ENCODE measurements at regions not wholly inside any gene's neighbourhood (a gene's known extent, or its start where the extent isn't known, plus 50 kb on each side); places are given as distances from the start of the nearest gene placed in this dataset.
A peak's percentile ranks its signal among the peaks of the same experiment; 100 is the strongest.

- H3K36me3 Mint-ChIP-seq (ENCODE audit: unreplicated experiment), result no peaks in the 10 kb centered on the region
- peak overlapping the region; percentile 48 for H3K4me3 Mint-ChIP-seq (ENCODE audit: unreplicated experiment)
- no peak for DNase-seq (ENCODE audit: extremely low spot score, unreplicated experiment)
- no peak for TF ChIP-seq CTCF (IDR thresholded peaks at IDR 0.05)
- peaks cover 7% of the 10 kb centered on the region for H3K4me1 Mint-ChIP-seq (ENCODE audit: unreplicated experiment)
- no peak overlapping the region for H3K27ac Mint-ChIP-seq (ENCODE audit: unreplicated experiment)
- no peaks in the 10 kb centered on the region for H3K9me3 Mint-ChIP-seq (ENCODE audit: unreplicated experiment)
- H3K27me3 Mint-ChIP-seq (ENCODE audit: unreplicated experiment), result no peaks in the 10 kb centered on the region
These were observed 2108.9 kb upstream of the TENM3 start for GRCh38 chr4:180134091-180134866.

DNA sequence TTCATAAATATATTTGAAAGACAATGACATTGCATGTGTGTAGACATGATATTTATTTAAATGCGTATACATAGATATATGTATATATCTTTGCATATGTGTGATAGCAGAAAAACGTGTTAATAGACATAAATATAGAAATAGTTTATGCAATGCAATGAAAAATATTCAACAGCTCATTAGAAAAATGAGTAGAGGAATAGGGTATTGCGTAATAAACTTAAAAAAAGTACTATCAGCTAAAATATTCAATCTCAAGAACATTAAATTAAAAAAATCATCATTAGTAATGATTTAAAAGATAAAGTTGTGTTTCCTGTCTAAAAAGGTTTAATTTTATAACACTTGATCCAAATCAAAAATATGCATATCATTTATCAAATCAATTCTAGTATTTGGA, 2101.5 kb upstream of the TENM3 start:
- H3K27me3 Mint-ChIP-seq (ENCODE audit: unreplicated experiment), result no peaks in the 10 kb centered on the region
- DNase-seq (ENCODE audit: extremely low spot score, unreplicated experiment), result no peak
- no peaks in the 10 kb centered on the region for H3K9me3 Mint-ChIP-seq (ENCODE audit: unreplicated experiment)
- no peak overlapping the region for H3K27ac Mint-ChIP-seq (ENCODE audit: unreplicated experiment)
- H3K4me1 Mint-ChIP-seq (ENCODE audit: unreplicated experiment), result peaks cover 2% of the 10 kb centered on the region
- TF ChIP-seq CTCF (IDR thresholded peaks at IDR 0.05), result no peak
- H3K4me3 Mint-ChIP-seq (ENCODE audit: unreplicated experiment), result no peak overlapping the region
- H3K36me3 Mint-ChIP-seq (ENCODE audit: unreplicated experiment), result no peaks in the 10 kb centered on the region

DNA sequence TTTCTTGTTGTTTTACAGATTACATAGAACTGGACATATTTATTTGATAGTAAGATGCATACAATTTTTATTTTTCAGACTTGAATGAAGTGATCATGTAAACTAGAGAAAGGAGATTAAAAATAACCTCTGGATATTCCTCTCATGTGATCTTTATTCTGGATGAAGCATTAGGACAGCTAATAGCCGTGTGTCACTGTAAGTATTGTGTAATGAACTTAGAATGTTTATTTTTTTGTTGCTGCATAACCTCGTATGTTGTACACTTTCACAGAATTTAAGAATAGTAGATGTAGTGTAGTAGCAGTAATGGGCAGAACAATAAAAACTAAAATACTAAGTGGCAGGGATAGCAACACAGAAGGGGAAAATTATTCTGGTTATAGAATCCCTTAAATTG, 2094.5 kb upstream of the TENM3 start:
- Mint-ChIP-seq H3K36me3 (ENCODE audit: unreplicated experiment) (no peaks in the 10 kb centered on the region), H3K4me3 (ENCODE audit: unreplicated experiment) (no peak overlapping the region), H3K27me3 (ENCODE audit: unreplicated experiment) (no peaks in the 10 kb centered on the region), H3K4me1 (ENCODE audit: unreplicated experiment) (peaks cover 5% of the 10 kb centered on the region), H3K9me3 (ENCODE audit: unreplicated experiment) (peaks cover under 1% of the 10 kb centered on the region), H3K27ac (ENCODE audit: unreplicated experiment) (no peak overlapping the region)
- DNase-seq (ENCODE audit: extremely low spot score, unreplicated experiment), result no peak
- TF ChIP-seq CTCF (IDR thresholded peaks at IDR 0.05), result no peak

DNA sequence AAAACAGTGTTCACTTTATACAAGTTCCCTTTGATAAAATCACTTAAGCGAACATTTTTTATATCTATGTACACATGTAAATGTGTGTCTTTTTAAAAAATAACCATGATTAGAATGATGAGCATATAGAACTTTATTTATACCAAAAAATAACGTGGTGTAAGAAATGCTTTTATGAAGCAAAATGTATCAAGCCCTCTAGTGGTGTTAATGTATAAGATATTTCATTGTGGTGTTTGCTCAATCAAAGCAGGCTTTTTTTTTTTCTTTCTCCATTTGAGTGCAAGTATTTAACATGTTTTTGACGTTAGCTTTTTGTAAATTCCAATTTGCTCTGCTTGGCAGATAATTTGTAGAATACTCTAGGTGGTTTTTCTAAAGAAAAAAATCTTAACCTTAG, 2092.4 kb upstream of the TENM3 start:
- peaks cover 15% of the 10 kb centered on the region for H3K4me1 Mint-ChIP-seq (ENCODE audit: unreplicated experiment)
- DNase-seq (ENCODE audit: extremely low spot score, unreplicated experiment), result no peak
- H3K36me3 Mint-ChIP-seq (ENCODE audit: unreplicated experiment), result no peaks in the 10 kb centered on the region
- no peaks in the 10 kb centered on the region for H3K27me3 Mint-ChIP-seq (ENCODE audit: unreplicated experiment)
- peaks cover 4% of the 10 kb centered on the region for H3K9me3 Mint-ChIP-seq (ENCODE audit: unreplicated experiment)
- peak; percentile 63 for TF ChIP-seq CTCF (IDR thresholded peaks at IDR 0.05)
- H3K27ac Mint-ChIP-seq (ENCODE audit: unreplicated experiment), result no peak overlapping the region
- no peak overlapping the region for H3K4me3 Mint-ChIP-seq (ENCODE audit: unreplicated experiment)

GRCh38 chr4:180152831-180153230, 2090.4 kb upstream of the TENM3 start:
- DNase-seq (ENCODE audit: extremely low spot score, unreplicated experiment), result no peak
- Mint-ChIP-seq H3K27ac (ENCODE audit: unreplicated experiment) (no peak overlapping the region), H3K4me1 (ENCODE audit: unreplicated experiment) (peaks cover 15% of the 10 kb centered on the region), H3K4me3 (ENCODE audit: unreplicated experiment) (no peak overlapping the region), H3K36me3 (ENCODE audit: unreplicated experiment) (peaks cover 2% of the 10 kb centered on the region), H3K27me3 (ENCODE audit: unreplicated experiment) (no peaks in the 10 kb centered on the region), H3K9me3 (ENCODE audit: unreplicated experiment) (peaks cover 9% of the 10 kb centered on the region)
- TF ChIP-seq CTCF (IDR thresholded peaks at IDR 0.05), result no peak

Data from osteocyte (in vitro differentiated cells).